Activated CD4-positive, alpha-beta memory T cell treated with anti-CD3 and anti-CD28 coated beads, Interleukin-2, amount 10 ng/mL, durations not matched to agents 7 days and 5 days (primary cell): ENCODE measurements at regions not wholly inside any gene's neighbourhood (a gene's known extent, or its start where the extent isn't known, plus 50 kb on each side); places are given as distances from the start of the nearest gene placed in this dataset.

Experiments
- CTCF ChIA-PET: fragments of 350-600 bp; sonication (Branson Sonifier 250); formaldehyde crosslinking; loops from one replicate; lab custom pipeline; 2021; ENCODE audit warnings: antibody characterized with exemption, inconsistent platforms; lab: Charles Lee
- POLR2A ChIA-PET: fragments of 350-600 bp; sonication (Branson Sonifier 250); formaldehyde crosslinking; loops from one replicate; lab custom pipeline; 2021; ENCODE audit warnings: antibody characterized with exemption; lab: Charles Lee
- DNase-seq: peaks from one replicate; pipeline ENCODE4 v3.0.0-alpha.2; 2020
- H3K27ac Mint-ChIP-seq: one replicate; pipeline ENCODE4 v1.8.0; 2021; ENCODE audit warnings: mild to moderate bottlenecking, mixed read lengths
- H3K27me3 Mint-ChIP-seq: one replicate; pipeline ENCODE4 v1.8.0; 2021; ENCODE audit warnings: mixed read lengths
- H3K36me3 Mint-ChIP-seq: one replicate; pipeline ENCODE4 v1.8.0; 2021; ENCODE audit warnings: low read depth, mixed read lengths
- H3K4me1 Mint-ChIP-seq: one replicate; pipeline ENCODE4 v1.8.0; 2021; ENCODE audit warnings: mixed read lengths
- H3K4me3 Mint-ChIP-seq: one replicate; pipeline ENCODE4 v1.8.0; 2021; ENCODE audit warnings: mild to moderate bottlenecking, mixed read lengths
- H3K9me3 Mint-ChIP-seq: one replicate; pipeline ENCODE4 v1.8.0; 2021; ENCODE audit warnings: mixed read lengths

DNA sequence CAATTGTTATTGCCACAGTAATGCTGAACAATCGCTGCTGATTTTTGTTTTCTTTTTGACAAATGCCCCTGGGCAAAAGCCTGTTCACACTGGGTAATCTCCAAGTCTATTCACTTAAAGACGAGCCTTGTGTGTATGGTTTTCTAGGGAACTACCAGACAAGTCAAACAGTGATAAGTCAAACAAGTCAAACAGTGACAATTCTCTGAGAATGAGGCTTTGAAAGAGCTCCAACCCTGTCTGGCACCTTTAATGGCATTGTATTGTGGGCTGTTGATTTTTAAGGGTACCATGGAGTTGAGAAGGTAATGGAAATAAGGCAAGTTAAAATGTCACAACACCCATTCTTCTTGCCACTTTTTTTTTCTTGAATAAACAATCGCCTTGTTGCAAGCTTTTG lies 59.4 kb upstream of the TMC3 start:
- Mint-ChIP-seq H3K36me3 (no peaks in the 10 kb centered on the region), H3K27ac (no peak overlapping the region), H3K4me1 (no peaks in the 10 kb centered on the region), H3K9me3 (no peaks in the 10 kb centered on the region), H3K4me3 (no peak overlapping the region), H3K27me3 (peaks cover 36% of the 10 kb centered on the region)
- ChIA-PET POLR2A (no interaction called here), CTCF (no interaction called here)
- DNase-seq, result no peak

DNA sequence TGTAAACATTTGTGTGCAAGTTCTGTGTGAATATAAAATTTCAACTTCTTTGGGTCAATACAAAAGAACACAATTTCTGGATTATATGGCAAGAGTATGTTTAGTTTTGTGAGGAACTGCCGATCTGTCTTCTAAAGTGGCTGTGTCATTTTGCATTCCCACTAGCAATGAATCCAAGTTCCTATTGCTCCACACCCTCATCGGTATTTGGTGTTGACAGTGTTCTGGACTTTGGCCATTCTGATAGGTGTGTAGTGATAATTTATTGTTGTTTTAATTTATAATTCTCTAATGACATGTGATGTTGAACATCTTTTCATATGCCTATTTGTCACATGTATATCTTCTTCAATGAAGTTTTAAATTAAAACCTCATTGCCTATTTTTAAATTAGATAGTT lies 58.2 kb upstream of the TMC3 start:
- H3K27ac Mint-ChIP-seq, result no peak overlapping the region
- no peaks in the 10 kb centered on the region for H3K4me1 Mint-ChIP-seq
- ChIA-PET POLR2A (no interaction called here), CTCF (no interaction called here)
- peaks cover 40% of the 10 kb centered on the region for H3K27me3 Mint-ChIP-seq
- no peak for DNase-seq
- H3K36me3 Mint-ChIP-seq, result no peaks in the 10 kb centered on the region
- H3K9me3 Mint-ChIP-seq, result no peaks in the 10 kb centered on the region
- no peak overlapping the region for H3K4me3 Mint-ChIP-seq

DNA sequence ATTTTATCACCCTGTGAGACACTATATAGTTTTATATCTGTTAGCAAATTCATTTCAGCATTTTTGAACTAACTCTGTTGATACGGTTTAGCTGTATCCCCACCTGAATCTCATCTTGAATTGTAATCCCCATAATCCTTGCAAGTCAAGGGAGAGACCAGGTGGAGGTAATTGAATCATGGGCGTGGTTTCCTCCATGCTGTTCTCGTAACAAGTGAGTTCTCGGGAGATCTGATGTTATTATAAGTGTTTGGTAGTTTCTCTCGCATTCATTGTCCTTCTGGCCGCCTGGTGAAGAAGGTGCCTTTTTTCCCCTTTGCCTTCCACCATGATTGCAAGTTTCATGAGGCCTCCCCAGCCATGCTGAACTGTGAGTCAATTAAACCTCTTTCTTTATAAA lies 53.2 kb upstream of the TMC3 start:
- Mint-ChIP-seq H3K9me3 (no peaks in the 10 kb centered on the region), H3K27ac (no peak overlapping the region), H3K27me3 (peaks cover 30% of the 10 kb centered on the region), H3K4me3 (no peak overlapping the region), H3K36me3 (no peaks in the 10 kb centered on the region), H3K4me1 (no peaks in the 10 kb centered on the region)
- DNase-seq, result no peak
- ChIA-PET POLR2A (no interaction called here), CTCF (no interaction called here)

- no peak for DNase-seq
- Mint-ChIP-seq H3K4me1 (no peaks in the 10 kb centered on the region), H3K4me3 (no peak overlapping the region), H3K36me3 (no peaks in the 10 kb centered on the region), H3K27me3 (peaks cover 20% of the 10 kb centered on the region), H3K9me3 (no peaks in the 10 kb centered on the region), H3K27ac (no peak overlapping the region)
- ChIA-PET CTCF (interaction anchor here (0.7 kb wide), 1 partner anchor 12 kb away, joined by 3 read pairs; no protein-coding TSS in a partner anchor), POLR2A (no interaction called here)
Measured at GRCh38 chr15:81425905-81426304, 51.9 kb upstream of the TMC3 start.
